ENCODE measurements at regions not wholly inside any gene's neighbourhood (a gene's known extent, or its start where the extent isn't known, plus 50 kb on each side); places are given as distances from the start of the nearest gene placed in this dataset.

DNA sequence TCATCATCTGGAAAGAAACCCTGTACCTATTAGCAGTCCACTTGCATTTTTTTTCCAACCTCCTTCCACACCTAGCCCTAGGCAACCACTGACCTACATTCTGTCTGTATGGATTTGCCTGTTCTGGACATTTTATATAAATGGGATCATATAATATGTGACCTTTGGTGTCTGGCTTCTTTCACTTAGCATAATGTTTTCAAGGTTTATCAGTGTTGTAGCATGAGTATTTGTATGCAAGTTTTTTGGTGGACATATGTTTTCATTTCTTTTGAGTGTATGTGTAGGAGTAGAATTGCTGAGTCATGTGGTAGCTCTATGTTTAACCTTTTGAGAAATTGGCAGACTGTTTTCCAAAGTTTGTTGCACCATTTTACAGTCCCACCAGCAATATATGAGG lies 198.6 kb downstream of the CEP135 start:
- Histone ChIP-seq H4K20me1 (replicated peaks in 1 of 2; ENCODE audit: control insufficient read depth in 1 of 2, insufficient read depth in 2 of 2, low read length in 2 of 2) (no peaks in the 10 kb centered on the region), H2AFZ (ENCODE audit: low read length) (no peak overlapping the region), H3K79me2 (ENCODE audit: control insufficient read depth in 1 of 2, insufficient read depth in 2 of 2, low read length in 2 of 2) (peaks cover 0 to 5% of the 10 kb centered on the region in 2 experiments; a peak in 1 of 4 replicates), H3K9me3 (ENCODE audit: insufficient read depth in 2 of 2, low read depth in 1 of 2, low read length in 1 of 2) (no peaks in the 10 kb centered on the region), H3K23me2 (ENCODE audit: low read depth, low read length) (no peaks in the 10 kb centered on the region), H3K27me3 (replicated peaks in 1 of 4; ENCODE audit: control insufficient read depth in 3 of 4, extremely low read depth in 1 of 4, insufficient read depth in 3 of 4, low read length in 3 of 4) (no peaks in the 10 kb centered on the region), H3K9ac (replicated peaks in 1 of 4; ENCODE audit: extremely low read depth in 1 of 4, low read depth in 3 of 4, low read length in 3 of 4) (no peak overlapping the region), H3K4me2 (ENCODE audit: insufficient read depth in 1 of 2, low read depth in 2 of 2, low read length in 2 of 2) (no peak overlapping the region), H3K4me1 (replicated peaks in 1 of 4; ENCODE audit: control insufficient read depth in 3 of 4, insufficient read depth in 4 of 4, low read length in 3 of 4) (peaks cover 0 to 2% (median under 1%) of the 10 kb centered on the region in 4 experiments; a peak in 1 of 7 replicates), H3K4me3 (ENCODE audit: extremely low read depth in 1 of 4, insufficient read depth in 2 of 4, low read depth in 3 of 4, low read length in 4 of 4) (no peak overlapping the region), H4K5ac (ENCODE audit: insufficient read length, low read depth, low read length) (no peak overlapping the region), H2BK15ac (ENCODE audit: low read length) (no peak overlapping the region), H2BK5ac (ENCODE audit: low read depth, low read length) (no peak overlapping the region), H4K91ac (replicated peaks; ENCODE audit: insufficient read length, low read length) (no peak overlapping the region), H3K23ac (ENCODE audit: insufficient read length) (no peak overlapping the region), H2BK20ac (ENCODE audit: low read length) (no peak overlapping the region), H3K36me3 (ENCODE audit: control insufficient read depth in 2 of 4, insufficient read depth in 4 of 4, low read length in 3 of 4) (no peaks in the 10 kb centered on the region), H3K27ac (ENCODE audit: low read depth, low read length) (no peak overlapping the region), H3K4ac (replicated peaks; ENCODE audit: insufficient read length, low read depth, low read length) (no peak overlapping the region), H4K8ac (ENCODE audit: extremely low read depth, insufficient read depth, low read length) (no peak overlapping the region), H3K79me1 (ENCODE audit: low read depth, low read length) (no peaks in the 10 kb centered on the region), H2AK5ac (ENCODE audit: low read depth, low read length) (no peak overlapping the region), H3K14ac (ENCODE audit: insufficient read length) (no peak overlapping the region), H2BK120ac (replicated peaks; ENCODE audit: low read depth, low read length) (no peak overlapping the region), H3K56ac (replicated peaks; ENCODE audit: insufficient read length, low read depth, low read length) (no peak overlapping the region), H2BK12ac (ENCODE audit: low read depth, low read length) (no peak overlapping the region), H3K18ac (ENCODE audit: extremely low read depth, low read length) (no peak overlapping the region)
- no peak for DNase-seq (ENCODE audit: low read depth in 1 of 2, low spot score in 2 of 2)
- POLR2A ChIA-PET (ENCODE audit: partially characterized antibody): interaction anchor here (1.0 kb wide), 1 partner anchor 14 kb away, joined by 3 read pairs; no protein-coding TSS in a partner anchor
- no peak for FAIRE-seq
- CTCF ChIA-PET (ENCODE audit: partially characterized antibody): no interaction called here
- TF ChIP-seq TAF7 (optimal IDR thresholded peaks at IDR 0.05; ENCODE audit: borderline replicate concordance, low read depth, low read length): no peak
- no peak for TF ChIP-seq HDAC2 (IDR thresholded peaks at IDR 0.05; ENCODE audit: borderline replicate concordance in 1 of 2, low read depth in 2 of 2, low read length in 2 of 2)
- no peak for TF ChIP-seq ZNF274 (IDR thresholded peaks at IDR 0.05; ENCODE audit: borderline replicate concordance, extremely low read depth, low read length)
- no peak for TF ChIP-seq MAFK (IDR thresholded peaks at IDR 0.05; ENCODE audit: low read depth, low read length)
- no peak for TF ChIP-seq CTBP2 (IDR thresholded peaks at IDR 0.05; ENCODE audit: borderline replicate concordance, insufficient read depth, insufficient read length, low read length)
- no peak for TF ChIP-seq KDM1A (IDR thresholded peaks at IDR 0.05; ENCODE audit: borderline replicate concordance, low read length)
- TF ChIP-seq JUN (IDR thresholded peaks at IDR 0.05; ENCODE audit: low read depth, low read length): no peak
- TF ChIP-seq HDAC6 (IDR thresholded peaks at IDR 0.05; ENCODE audit: low read depth, low read length): no peak
- TF ChIP-seq CEBPB (IDR thresholded peaks at IDR 0.05; ENCODE audit: low read depth, low read length): no peak
- no peak for TF ChIP-seq TCF12 (IDR thresholded peaks at IDR 0.05; ENCODE audit: low read depth, low read length)
- TF ChIP-seq RFX5 (IDR thresholded peaks at IDR 0.05; ENCODE audit: borderline replicate concordance, low read depth, low read length): no peak
- no peak for TF ChIP-seq ASH2L (IDR thresholded peaks at IDR 0.05; ENCODE audit: low read length)
- no peak for TF ChIP-seq NANOG (IDR thresholded peaks at IDR 0.05; ENCODE audit: insufficient read depth, low read depth, low read length, poor library complexity, severe bottlenecking)
- TF ChIP-seq MAX (IDR thresholded peaks at IDR 0.05): no peak
- TF ChIP-seq GTF2F1 (IDR thresholded peaks at IDR 0.05; ENCODE audit: borderline replicate concordance, low read depth, low read length): no peak
- TF ChIP-seq SP1 (IDR thresholded peaks at IDR 0.05; ENCODE audit: low read depth, low read length): no peak
